8988T (cell line): ENCODE measurements at regions not wholly inside any gene's neighbourhood (a gene's known extent, or its start where the extent isn't known, plus 50 kb on each side); places are given as distances from the start of the nearest gene placed in this dataset.

Experiments
- DNase-seq: peaks from one replicate; pipeline ENCODE4 v3.0.0; 2011

DNA sequence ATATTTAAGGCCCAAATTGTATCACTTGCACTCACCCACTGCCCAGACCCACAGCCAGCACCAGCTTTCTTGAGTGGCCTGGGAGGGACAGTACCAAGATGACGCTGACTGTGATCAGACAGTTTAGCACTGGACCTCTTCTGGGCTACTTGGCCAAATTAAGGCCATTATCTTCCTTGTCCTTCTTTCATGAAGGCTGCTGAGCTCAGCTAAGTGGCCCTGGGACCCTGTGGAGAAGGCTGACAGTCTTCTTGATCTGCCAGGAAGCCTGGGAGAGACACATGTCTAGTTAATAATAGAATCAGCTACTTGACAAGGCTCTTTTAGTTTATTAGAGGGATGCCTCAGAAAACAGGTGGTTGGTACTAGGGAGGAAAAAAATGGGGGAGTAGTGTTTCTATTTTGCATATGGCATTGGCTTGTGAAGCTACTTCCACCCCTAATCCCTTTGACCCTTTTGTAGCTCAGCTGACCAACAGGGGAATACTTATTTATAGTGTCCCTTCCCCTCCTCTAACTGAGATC lies 127.9 kb upstream of the NTM start:
- DNase-seq, result no peak

GRCh38 chr11:131246156-131246555 lies 124.3 kb upstream of the NTM start:
- DNase-seq, result no peak

GRCh38 chr11:131246663-131247062 lies 123.8 kb upstream of the NTM start:
- DNase-seq, result no peak

DNA sequence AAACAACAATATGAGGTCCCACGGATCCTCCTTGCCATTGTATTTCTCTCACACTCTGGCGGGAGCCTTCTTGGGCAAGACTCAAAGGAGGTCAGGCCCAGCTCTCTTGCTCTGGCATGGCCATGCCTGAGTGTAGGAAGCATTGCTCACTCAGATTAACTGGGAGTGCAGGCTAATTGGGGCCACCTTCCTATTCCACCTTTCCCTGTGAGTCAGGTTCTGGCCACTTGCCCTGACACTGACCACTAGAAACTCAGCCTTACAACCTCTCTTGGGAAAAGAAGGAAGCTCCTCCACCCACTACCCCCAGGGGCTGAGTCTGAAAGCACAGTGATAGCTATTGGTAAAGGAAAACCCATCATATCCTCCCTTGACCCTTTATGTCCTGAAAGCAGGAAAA lies 121.8 kb upstream of the NTM start:
- DNase-seq, result no peak

- DNase-seq, result no peak
These were observed 117.2 kb upstream of the NTM start for GRCh38 chr11:131253142-131253655.

- no peak for DNase-seq
These were observed 116.7 kb upstream of the NTM start for GRCh38 chr11:131253656-131254151.

DNA sequence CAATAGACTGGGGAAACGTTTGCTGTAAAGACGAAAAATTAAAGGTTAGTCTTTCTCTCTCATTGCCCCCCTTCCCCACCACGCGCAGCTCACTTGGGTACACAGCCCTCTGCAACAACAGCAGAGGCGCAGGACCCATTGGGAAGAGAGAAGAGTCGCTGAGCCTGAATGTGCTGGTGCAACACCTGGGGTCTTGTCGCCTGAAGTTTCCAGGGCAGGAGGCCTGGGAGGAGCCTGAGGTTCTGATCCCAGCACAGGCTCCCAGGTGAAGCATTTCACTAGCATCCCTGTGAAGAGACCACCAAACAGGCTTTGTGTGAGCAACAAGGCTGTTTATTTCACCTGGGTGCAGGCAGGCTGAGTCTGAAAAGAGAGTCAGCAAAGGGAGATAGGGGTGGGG lies 116.2 kb upstream of the NTM start:
- no peak for DNase-seq

GRCh38 chr11:131274233-131274632 lies 96.2 kb upstream of the NTM start:
- no peak for DNase-seq

GRCh38 chr11:131275580-131275979 lies 94.8 kb upstream of the NTM start:
- no peak for DNase-seq

DNA sequence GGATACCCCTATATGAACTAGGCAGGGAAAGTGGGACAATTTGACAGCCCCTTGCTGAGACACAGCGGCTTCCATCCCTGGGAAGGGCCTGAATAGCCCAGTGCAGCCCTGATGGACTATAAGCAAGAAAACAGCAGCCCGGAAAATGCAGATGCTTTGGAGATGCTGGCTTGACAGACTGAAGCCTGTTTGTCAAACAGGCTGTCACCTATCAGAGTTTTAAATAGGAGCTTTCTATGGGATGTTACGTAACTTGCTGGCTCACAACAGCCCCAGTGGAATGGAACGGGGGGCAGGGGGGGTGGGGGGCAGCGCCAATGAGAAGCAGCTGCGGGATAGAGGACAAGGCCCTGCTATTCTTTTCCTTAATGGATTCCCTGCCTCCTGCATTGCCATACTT lies 91.9 kb upstream of the NTM start:
- no peak for DNase-seq

DNA sequence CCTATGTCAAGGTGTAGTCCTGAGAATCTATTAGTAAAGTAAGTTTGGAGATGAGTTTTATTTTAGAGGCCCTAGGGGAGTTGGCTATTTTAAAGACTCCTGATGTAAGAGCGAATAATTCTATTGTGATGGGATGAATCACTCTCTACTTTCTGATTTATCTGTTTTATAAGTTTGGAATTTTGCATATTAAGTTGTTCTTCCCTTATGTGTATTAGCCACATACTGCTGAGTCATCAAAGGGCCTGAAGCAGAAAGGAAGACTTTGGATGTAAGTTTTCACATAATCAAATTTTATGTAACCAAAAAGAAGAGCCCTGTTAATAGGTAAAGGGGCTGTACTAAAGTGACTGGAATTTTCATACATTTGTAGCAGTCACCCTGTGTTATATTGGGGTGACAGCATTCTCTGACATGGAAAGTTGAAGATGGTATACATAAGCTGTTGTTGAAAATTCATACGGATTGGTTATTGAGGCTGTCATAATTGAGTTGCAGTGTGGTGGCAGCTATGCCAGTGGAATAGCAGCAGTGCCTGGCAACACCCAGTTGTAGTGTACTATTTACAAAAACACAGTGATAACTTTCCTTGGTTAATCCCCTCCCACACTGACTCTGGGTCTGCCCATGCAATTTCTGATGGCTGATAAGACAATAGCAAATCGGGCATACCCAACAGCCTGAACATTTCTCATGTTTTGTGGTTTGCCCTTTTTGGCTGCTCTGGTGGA lies 90.6 kb upstream of the NTM start:
- no peak for DNase-seq

GRCh38 chr11:131281316-131281715 lies 89.1 kb upstream of the NTM start:
- DNase-seq, result no peak

DNA sequence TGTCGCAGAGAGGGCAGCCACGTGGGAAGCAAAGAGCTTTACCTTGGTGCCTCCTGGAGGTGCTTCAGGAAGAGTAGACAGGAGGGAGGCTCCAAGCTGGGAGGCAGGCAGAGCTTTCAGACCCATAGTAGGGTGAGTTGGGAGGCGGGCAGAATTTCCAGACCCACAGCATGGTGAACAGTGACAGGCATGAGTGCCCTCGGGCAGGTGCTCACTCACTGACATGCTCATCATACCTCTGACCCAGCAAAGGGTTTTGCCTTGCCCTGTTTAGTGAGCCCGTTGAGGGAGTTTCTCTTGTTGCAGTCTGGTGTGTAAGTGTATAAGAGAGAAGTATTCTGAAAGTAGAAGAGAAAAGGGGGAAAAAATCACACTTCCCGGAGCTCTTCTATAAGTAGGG lies 86.4 kb upstream of the NTM start:
- no peak for DNase-seq

- no peak for DNase-seq
These were observed 81.8 kb upstream of the NTM start for GRCh38 chr11:131288521-131289091.

GRCh38 chr11:131290185-131290584 lies 80.2 kb upstream of the NTM start:
- no peak for DNase-seq

- DNase-seq, result no peak
These were observed 74.4 kb upstream of the NTM start for GRCh38 chr11:131295986-131296385.

DNA sequence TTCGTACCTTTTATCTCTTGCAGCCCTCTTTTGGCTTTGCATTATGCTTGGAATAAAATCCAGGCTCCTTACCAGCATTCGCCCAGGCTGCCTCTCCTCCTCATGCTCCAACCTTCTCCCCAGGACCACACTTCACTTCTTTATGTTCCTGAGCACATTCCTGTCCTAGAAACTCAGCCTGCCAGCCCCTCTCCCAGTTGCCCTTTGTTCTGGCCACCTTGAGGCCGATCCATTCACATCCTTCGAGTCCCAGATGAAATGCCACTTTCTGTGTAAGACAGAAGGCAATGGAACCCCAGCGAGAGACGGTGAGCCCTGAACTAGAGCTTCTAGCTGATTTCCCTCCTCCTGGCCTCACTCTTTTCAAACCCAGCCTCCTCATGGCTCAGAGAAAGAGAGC lies 73.0 kb upstream of the NTM start:
- no peak for DNase-seq

DNA sequence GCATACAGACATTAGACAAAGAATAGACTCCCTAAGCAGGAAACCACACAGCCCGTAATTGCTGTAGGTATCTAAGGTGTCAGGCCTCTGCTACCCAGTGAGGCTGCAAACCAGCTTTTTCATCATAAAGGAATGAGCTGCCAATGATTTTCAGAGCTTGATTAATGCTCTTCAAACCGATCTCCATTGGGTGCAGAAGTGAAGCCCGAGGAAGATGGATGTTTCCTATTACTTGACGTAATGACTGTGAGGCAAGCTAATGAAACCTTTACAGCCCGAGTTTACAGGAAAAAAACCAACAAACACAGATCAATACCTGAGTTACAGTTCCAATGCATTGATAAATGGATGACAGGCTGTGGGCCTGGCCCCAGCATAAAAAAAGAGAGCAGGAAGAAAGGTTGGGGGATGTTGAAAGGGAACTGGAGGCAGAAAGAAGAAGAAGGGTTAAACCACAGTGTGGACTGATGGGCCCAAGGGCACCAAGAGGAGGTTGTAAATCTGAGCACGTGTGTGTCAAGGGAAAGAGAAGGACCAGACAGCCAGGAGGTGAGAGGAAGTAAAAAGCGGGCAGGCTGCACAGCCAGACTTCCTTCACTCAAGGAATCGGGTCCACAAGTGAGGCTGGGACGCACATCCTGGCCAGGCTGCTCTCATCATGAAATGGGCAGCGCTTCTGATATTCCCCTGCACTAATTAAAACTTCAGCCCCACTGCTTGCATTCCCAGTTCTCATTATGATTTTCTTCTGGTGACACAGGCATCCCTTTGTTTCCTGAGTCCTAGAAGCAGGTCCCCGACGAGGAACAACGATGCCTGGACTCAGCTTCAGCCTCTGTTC lies 70.6 kb upstream of the NTM start:
- DNase-seq, result no peak

DNA sequence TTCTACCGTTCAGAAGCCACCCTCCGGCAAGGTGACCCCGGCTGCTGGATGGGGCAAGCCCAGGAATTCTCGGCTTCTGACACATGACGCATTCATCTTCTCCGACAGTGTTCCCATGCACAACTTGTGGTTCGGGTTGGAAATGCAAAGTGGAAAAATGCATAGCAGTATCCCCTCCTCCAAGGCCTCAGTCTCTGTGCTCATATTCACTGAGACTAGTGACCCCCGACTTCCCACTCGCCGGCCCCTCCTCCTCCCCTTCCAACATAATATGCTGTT lies 70.0 kb upstream of the NTM start:
- DNase-seq, result no peak

DNA sequence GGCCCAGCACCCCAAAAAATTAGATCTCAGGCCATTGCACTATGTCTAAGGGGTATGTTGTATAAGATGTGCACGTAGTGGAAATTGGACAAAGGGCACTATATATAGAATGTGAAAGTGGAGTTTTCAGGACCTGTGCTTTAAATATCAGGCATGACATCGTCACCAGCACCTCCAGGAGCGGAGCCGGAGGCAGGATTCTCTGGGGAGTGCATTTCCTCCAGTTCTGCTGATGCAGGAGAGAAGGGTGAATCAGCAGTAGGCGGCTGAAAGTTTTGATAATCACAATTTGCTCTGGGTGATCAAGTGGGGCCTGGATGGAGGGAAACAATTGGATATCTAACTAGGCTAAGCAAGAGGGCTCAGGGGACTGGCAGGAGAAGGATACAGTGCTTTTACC lies 69.1 kb upstream of the NTM start:
- no peak for DNase-seq

GRCh38 chr11:131302836-131303235 lies 67.6 kb upstream of the NTM start:
- no peak for DNase-seq

- no peak for DNase-seq
These were observed 66.8 kb upstream of the NTM start for GRCh38 chr11:131303611-131304119.

- DNase-seq, result no peak
These were observed 65.4 kb upstream of the NTM start for GRCh38 chr11:131305005-131305404.

GRCh38 chr11:131307506-131307905 lies 62.9 kb upstream of the NTM start:
- DNase-seq, result no peak
